GM12892 (cell line): ENCODE measurements at regions not wholly inside any gene's neighbourhood (a gene's known extent, or its start where the extent isn't known, plus 50 kb on each side); places are given as distances from the start of the nearest gene placed in this dataset.

Experiments
- POLR2A ChIP-seq: IDR thresholded peaks from 2 replicates; pipeline ENCODE4 v1.6.1; 2011; ENCODE audit warnings: low read depth, low read length, control low read depth
- POLR2AphosphoS5 ChIP-seq: IDR thresholded peaks from 2 replicates; pipeline ENCODE4 v1.6.1; 2011; ENCODE audit warnings: low read depth, low read length, control low read depth
- TAF1 ChIP-seq: IDR thresholded peaks from 2 replicates; pipeline ENCODE4 v1.6.1; 2011; ENCODE audit warnings: low read depth, mild to moderate bottlenecking, control low read depth, low read length, borderline replicate concordance

DNA sequence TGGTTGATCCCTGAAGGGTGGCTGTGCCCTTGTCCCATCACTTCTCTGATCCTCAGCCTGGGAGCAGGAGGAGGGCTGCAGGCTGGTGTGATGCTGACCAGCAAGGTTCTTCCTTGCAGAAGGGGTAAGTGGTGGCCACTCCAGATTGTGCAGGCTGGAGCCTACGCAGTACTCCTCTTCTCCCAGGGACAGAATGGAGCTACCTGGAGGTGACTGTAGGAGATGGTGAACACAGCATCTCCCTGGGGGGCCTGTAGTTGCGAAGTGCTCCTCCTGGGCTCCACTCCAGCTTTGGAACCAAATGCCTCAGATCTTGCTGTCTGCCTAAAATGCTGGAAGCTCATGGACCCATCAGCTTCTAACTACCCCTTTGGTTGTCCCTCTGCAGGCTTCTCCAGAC lies 323.6 kb upstream of the PODXL start:
- TF ChIP-seq TAF1 (no peak), POLR2A (no peak), POLR2AphosphoS5 (no peak)
